ENCODE measurements at regions not wholly inside any gene's neighbourhood (a gene's known extent, or its start where the extent isn't known, plus 50 kb on each side); places are given as distances from the start of the nearest gene placed in this dataset.
"Not testable (repeated sequence)": the region's sequence is repeated elsewhere in the genome, so short reads cannot be mapped to it uniquely, and the experiment has no call there.

- Histone ChIP-seq H3K9ac (ENCODE audit: control insufficient read depth, insufficient read depth, low read length) (no peak overlapping the region), H3K4me3 (no peak overlapping the region), H3K9me3 (replicated peaks; ENCODE audit: control insufficient read depth, insufficient read depth, low read length) (peaks cover 2% of the 10 kb centered on the region; the same call in 2 of the 3 replicates), H3K4me2 (ENCODE audit: control insufficient read depth, insufficient read depth) (no peak overlapping the region), H4K20me1 (ENCODE audit: control insufficient read depth, insufficient read depth) (no peaks in the 10 kb centered on the region), H3K4me1 (ENCODE audit: control insufficient read depth, insufficient read depth, low read length) (no peaks in the 10 kb centered on the region), H2AFZ (ENCODE audit: control insufficient read depth, low read depth, low read length) (no peak overlapping the region), H3K79me2 (ENCODE audit: control insufficient read depth, insufficient read depth, low read length) (no peaks in the 10 kb centered on the region), H3K27ac (ENCODE audit: control insufficient read depth, insufficient read depth) (no peak overlapping the region), H3K36me3 (ENCODE audit: control insufficient read depth in 2 of 2, insufficient read depth in 2 of 2, low read length in 1 of 2) (no peaks in the 10 kb centered on the region), H3K27me3 (replicated peaks in 1 of 2; ENCODE audit: control insufficient read depth in 2 of 2, insufficient read depth in 2 of 2, low read length in 1 of 2) (no peaks in the 10 kb centered on the region)
- FAIRE-seq (no peak), DNase-seq (ENCODE audit: low read depth, low spot score) (no peak), ATAC-seq (no peak)
- CTCF ChIA-PET: no interaction called here
- SMC1A ChIA-PET (ENCODE audit: uncharacterized antibody, unreplicated experiment): no interaction called here
- POLR2A ChIA-PET: no interaction called here
- no TSS peak for BruUV-seq (replicated peaks)
- intact Hi-C loops (cut with micrococcal nuclease; ENCODE audit: unreplicated experiment) (no loop called here), in situ Hi-C loops (cut with MboI) (no loop called here)
- 17% methylated on average over 2 of the region's 2 CpGs for WGBS (ENCODE audit: insufficient coverage, insufficient replicate concordance, low lambda C conversion rate, missing lambda C conversion rate)
- RAD21 ChIA-PET (ENCODE audit: unreplicated experiment): no interaction called here
- TF ChIP-seq BCLAF1 (IDR thresholded peaks at IDR 0.05): no peak
- no peak for TF ChIP-seq ZNF622 (IDR thresholded peaks at IDR 0.05)
- TF ChIP-seq MLLT1 (IDR thresholded peaks at IDR 0.05): no peak
- TF ChIP-seq ATF2 (IDR thresholded peaks at IDR 0.05; ENCODE audit: low read length): no peak
- no peak for TF ChIP-seq CEBPZ (IDR thresholded peaks at IDR 0.05; ENCODE audit: low read depth, low read length)
- no peak for TF ChIP-seq TARDBP (IDR thresholded peaks at IDR 0.05; ENCODE audit: borderline replicate concordance)
These were observed 73.5 kb upstream of the GJB6 start for GRCh38 chr13:20305587-20305986.

- DNase-seq (ENCODE audit: low read depth, low spot score); BruUV-seq (replicated peaks); H3K9me3 ChIP-seq (replicated peaks; ENCODE audit: control insufficient read depth, insufficient read depth, low read length); FAIRE-seq; H3K4me2 ChIP-seq (ENCODE audit: control insufficient read depth, insufficient read depth); H3K79me2 ChIP-seq (ENCODE audit: control insufficient read depth, insufficient read depth, low read length); CTCF ChIA-PET; H2AFZ ChIP-seq (ENCODE audit: control insufficient read depth, low read depth, low read length); H3K27ac ChIP-seq (ENCODE audit: control insufficient read depth, insufficient read depth); intact Hi-C loops (cut with micrococcal nuclease; ENCODE audit: unreplicated experiment); H3K4me3 ChIP-seq; H3K4me1 ChIP-seq (ENCODE audit: control insufficient read depth, insufficient read depth, low read length); H4K20me1 ChIP-seq (ENCODE audit: control insufficient read depth, insufficient read depth); H3K27me3 ChIP-seq (replicated peaks in 1 of 2; ENCODE audit: control insufficient read depth in 2 of 2, insufficient read depth in 2 of 2, low read length in 1 of 2); POLR2A ChIA-PET; H3K9ac ChIP-seq (ENCODE audit: control insufficient read depth, insufficient read depth, low read length); RAD21 ChIA-PET (ENCODE audit: unreplicated experiment); ATAC-seq; H3K36me3 ChIP-seq (ENCODE audit: control insufficient read depth in 2 of 2, insufficient read depth in 2 of 2, low read length in 1 of 2); in situ Hi-C loops (cut with MboI): not testable (repeated sequence)
- SMC1A ChIA-PET (ENCODE audit: uncharacterized antibody, unreplicated experiment): interaction anchor here (1.1 kb wide), 1 partner anchor 23 kb away, joined by 3 read pairs; no protein-coding TSS in a partner anchor
- 63% methylated on average over 4 of the region's 4 CpGs for whole genome bisulfite sequencing (ENCODE audit: insufficient coverage, insufficient replicate concordance, low lambda C conversion rate, missing lambda C conversion rate)
These were observed 71.9 kb upstream of the GJB6 start for GRCh38 chr13:20304061-20304460.
